ENCODE measurements at regions not wholly inside any gene's neighbourhood (a gene's known extent, or its start where the extent isn't known, plus 50 kb on each side); places are given as distances from the start of the nearest gene placed in this dataset.

DNA sequence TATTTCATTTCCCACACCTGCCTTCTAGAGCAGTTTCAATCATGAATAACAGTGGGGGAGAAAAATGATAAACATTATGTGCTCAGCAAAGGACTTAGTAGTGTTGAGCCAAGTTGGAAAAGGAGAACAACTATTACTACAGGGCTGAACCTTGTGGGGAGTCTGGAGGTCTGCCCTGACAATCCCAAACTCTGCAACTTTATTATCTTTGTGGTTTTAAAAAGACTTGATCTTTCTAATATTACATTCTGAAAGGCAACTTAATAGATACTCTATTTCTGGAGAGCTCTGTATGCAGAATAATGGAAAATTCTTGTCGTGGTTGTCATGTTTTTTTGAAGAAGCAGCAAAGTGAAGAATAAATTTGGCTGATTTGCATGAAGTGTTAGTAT is 116.1 kb downstream of the SPCS3 start:
- H3K9me3 Mint-ChIP-seq = no peaks in the 10 kb centered on the region

GRCh38 chr4:176436293-176436973 is 116.7 kb downstream of the SPCS3 start:
- Histone ChIP-seq H3K9ac (ENCODE audit: extremely low read depth, low read length, poor library complexity, severe bottlenecking) (no peak overlapping the region), H3K4me3 (ENCODE audit: low read length) (no peak overlapping the region), H3K27ac (ENCODE audit: low read depth, low read length) (no peak overlapping the region), H3K36me3 (ENCODE audit: control insufficient read depth, insufficient read depth, low read length) (no peaks in the 10 kb centered on the region), H3K27me3 (ENCODE audit: control insufficient read depth, insufficient read depth, low read length, poor library complexity, severe bottlenecking) (no peaks in the 10 kb centered on the region), H3K4me1 (ENCODE audit: control insufficient read depth, insufficient read depth, low read length) (peaks cover 3% of the 10 kb centered on the region), H3K9me3 (ENCODE audit: control insufficient read depth, low read length) (no peaks in the 10 kb centered on the region)
- Mint-ChIP-seq H3K27ac (no peak overlapping the region), H3K9me3 (no peaks in the 10 kb centered on the region), H3K27me3 (ENCODE audit: insufficient read depth) (peaks cover 1% of the 10 kb centered on the region), H3K36me3 (ENCODE audit: low read depth) (no peaks in the 10 kb centered on the region), H3K4me3 (no peak overlapping the region), H3K4me1 (peaks cover 13% of the 10 kb centered on the region)
- DNase-seq = no peak
- WGBS, 2 experiments (ENCODE audit: insufficient coverage in 1 of 2, insufficient read length in 1 of 2) = 87 to 88% methylated on average over 3 to 5 of the region's 5 CpGs
- no peak for TF ChIP-seq CTCF (conservative IDR thresholded peaks at IDR 0.05)

More for the DNA sequence above, 116.1 kb downstream of the SPCS3 start:
- H3K4me3 ChIP-seq (ENCODE audit: low read length) = no peak overlapping the region
- no peak overlapping the region for H3K9ac ChIP-seq (ENCODE audit: extremely low read depth, low read length, poor library complexity, severe bottlenecking)
- Mint-ChIP-seq H3K27ac (no peak overlapping the region), H3K4me3 (no peak overlapping the region), H3K36me3 (ENCODE audit: low read depth) (no peaks in the 10 kb centered on the region), H3K4me1 (peaks cover 13% of the 10 kb centered on the region), H3K27me3 (ENCODE audit: insufficient read depth) (peaks cover 1% of the 10 kb centered on the region)
- H3K27me3 ChIP-seq (ENCODE audit: control insufficient read depth, insufficient read depth, low read length, poor library complexity, severe bottlenecking) = no peaks in the 10 kb centered on the region
- peaks cover 3% of the 10 kb centered on the region for H3K4me1 ChIP-seq (ENCODE audit: control insufficient read depth, insufficient read depth, low read length)
- no peak for DNase-seq
- H3K9me3 ChIP-seq (ENCODE audit: control insufficient read depth, low read length) = no peaks in the 10 kb centered on the region
- WGBS, 2 experiments (ENCODE audit: insufficient coverage in 1 of 2, insufficient read length in 1 of 2) = 71 to 82% methylated on average over 1 of the region's 1 CpG
- TF ChIP-seq CTCF (conservative IDR thresholded peaks at IDR 0.05) = no peak
- H3K27ac ChIP-seq (ENCODE audit: low read depth, low read length) = no peak overlapping the region
- no peaks in the 10 kb centered on the region for H3K36me3 ChIP-seq (ENCODE audit: control insufficient read depth, insufficient read depth, low read length)

- Histone ChIP-seq H3K27ac (ENCODE audit: low read depth, low read length) (no peak overlapping the region), H3K27me3 (ENCODE audit: control insufficient read depth, insufficient read depth, low read length, poor library complexity, severe bottlenecking) (no peaks in the 10 kb centered on the region), H3K4me1 (ENCODE audit: control insufficient read depth, insufficient read depth, low read length) (peaks cover 3% of the 10 kb centered on the region), H3K4me3 (ENCODE audit: low read length) (no peak overlapping the region), H3K9ac (ENCODE audit: extremely low read depth, low read length, poor library complexity, severe bottlenecking) (no peak overlapping the region), H3K36me3 (ENCODE audit: control insufficient read depth, insufficient read depth, low read length) (no peaks in the 10 kb centered on the region), H3K9me3 (ENCODE audit: control insufficient read depth, low read length) (no peaks in the 10 kb centered on the region)
- Mint-ChIP-seq H3K4me1 (peaks cover 13% of the 10 kb centered on the region), H3K27me3 (ENCODE audit: insufficient read depth) (no peaks in the 10 kb centered on the region), H3K4me3 (no peak overlapping the region), H3K36me3 (ENCODE audit: low read depth) (no peaks in the 10 kb centered on the region), H3K9me3 (no peaks in the 10 kb centered on the region), H3K27ac (no peak overlapping the region)
- DNase-seq = no peak
- WGBS, 2 experiments (ENCODE audit: insufficient coverage in 1 of 2, insufficient read length in 1 of 2) = 86 to 89% methylated on average over 1 of the region's 1 CpG
- TF ChIP-seq CTCF (conservative IDR thresholded peaks at IDR 0.05) = no peak
Measured at GRCh38 chr4:176437756-176438155, 118.0 kb downstream of the SPCS3 start.
